B cell (primary cell): ENCODE measurements at regions not wholly inside any gene's neighbourhood (a gene's known extent, or its start where the extent isn't known, plus 50 kb on each side); places are given as distances from the start of the nearest gene placed in this dataset.

Experiments used
- EZH2 ChIP-seq: IDR thresholded peaks from 2 replicates; pipeline ENCODE4 v1.6.1; 2012; ENCODE audit warnings: borderline replicate concordance, low read depth, mild to moderate bottlenecking, moderate library complexity, low read length; ENCODE audit not compliant: insufficient read depth, poor library complexity, severe bottlenecking
- TF ChIP-seq, protein P1 (sequence below): fragments of 200-600 bp; IDR thresholded peaks from one replicate; pipeline ENCODE4 v1.8.0; 2022; ENCODE audit warnings: antibody characterized with exemption, mild to moderate bottlenecking

- TF ChIP-seq, protein P1, sequence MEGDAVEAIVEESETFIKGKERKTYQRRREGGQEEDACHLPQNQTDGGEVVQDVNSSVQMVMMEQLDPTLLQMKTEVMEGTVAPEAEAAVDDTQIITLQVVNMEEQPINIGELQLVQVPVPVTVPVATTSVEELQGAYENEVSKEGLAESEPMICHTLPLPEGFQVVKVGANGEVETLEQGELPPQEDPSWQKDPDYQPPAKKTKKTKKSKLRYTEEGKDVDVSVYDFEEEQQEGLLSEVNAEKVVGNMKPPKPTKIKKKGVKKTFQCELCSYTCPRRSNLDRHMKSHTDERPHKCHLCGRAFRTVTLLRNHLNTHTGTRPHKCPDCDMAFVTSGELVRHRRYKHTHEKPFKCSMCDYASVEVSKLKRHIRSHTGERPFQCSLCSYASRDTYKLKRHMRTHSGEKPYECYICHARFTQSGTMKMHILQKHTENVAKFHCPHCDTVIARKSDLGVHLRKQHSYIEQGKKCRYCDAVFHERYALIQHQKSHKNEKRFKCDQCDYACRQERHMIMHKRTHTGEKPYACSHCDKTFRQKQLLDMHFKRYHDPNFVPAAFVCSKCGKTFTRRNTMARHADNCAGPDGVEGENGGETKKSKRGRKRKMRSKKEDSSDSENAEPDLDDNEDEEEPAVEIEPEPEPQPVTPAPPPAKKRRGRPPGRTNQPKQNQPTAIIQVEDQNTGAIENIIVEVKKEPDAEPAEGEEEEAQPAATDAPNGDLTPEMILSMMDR = no peak
- no peak for TF ChIP-seq EZH2
These were observed 192.3 kb upstream of the C11orf87 start for GRCh38 chr11:109229682-109230081.
